Stomach (tissue), 8 donors: ENCODE measurements at regions not wholly inside any gene's neighbourhood (a gene's known extent, or its start where the extent isn't known, plus 50 kb on each side); places are given as distances from the start of the nearest gene placed in this dataset.

Experiments used
- DNase-seq, 2 donors: peaks; one replicate each; pipeline versions ENCODE4 v3.0.0 to v3.0.0-alpha.2; 2013 to 2019
- H3K27ac ChIP-seq, 5 donors: fragments of 200-600 bp in 4 of 5; sonication (generic) in 4 of 5; one replicate each; pipeline ENCODE4 v1.5.1; 2013 to 2019; ENCODE audit warnings: mild to moderate bottlenecking in 1 of 5, moderate library complexity in 1 of 5
- H3K27me3 ChIP-seq, 3 donors: fragments of 200-600 bp; sonication (generic); one replicate each; pipeline ENCODE4 v1.5.1; 2017 to 2019; ENCODE audit warnings: mixed run types in 1 of 3
- H3K36me3 ChIP-seq, 4 donors: fragments of 200-600 bp; sonication (generic); 1 replicate in 3 of 4; 2 replicates in 1 of 4; pipeline ENCODE4 v1.5.1; 2016 to 2019
- H3K4me1 ChIP-seq, 4 donors: fragments of 200-600 bp; sonication (generic); one replicate each; pipeline ENCODE4 v1.5.1; 2016 to 2019
- H3K4me3 ChIP-seq, 4 donors: fragments of 200-600 bp; sonication (generic) in 3 of 4; one replicate each; pipeline ENCODE4 v1.5.1; 2016 to 2019; ENCODE audit warnings: mild to moderate bottlenecking in 1 of 4
- H3K9me3 ChIP-seq, 4 donors: fragments of 200-600 bp; sonication (generic); one replicate each; pipeline ENCODE4 v1.5.1; 2016 to 2019
- EP300 ChIP-seq: sonication (generic); formaldehyde crosslinking; IDR thresholded peaks from one replicate; pipeline ENCODE4 v1.6.1; 2017; ENCODE audit warnings: antibody characterized with exemption
- POLR2A ChIP-seq, 4 donors: fragments of 450-650 bp; IDR thresholded peaks; one replicate each; pipeline ENCODE4 v1.6.1; 2016; ENCODE audit warnings: antibody characterized with exemption in 4 of 4, control low read depth in 2 of 4, mild to moderate bottlenecking in 1 of 4, moderate library complexity in 1 of 4
- POLR2AphosphoS5 ChIP-seq, 3 donors: sonication (generic); formaldehyde crosslinking; IDR thresholded peaks; one replicate each; pipeline ENCODE4 v1.6.1; 2016; ENCODE audit warnings: antibody characterized with exemption in 3 of 3
- WGBS, 5 donors: extraction: QIAGEN DNeasy Blood & Tissue Kit in 3 of 5; methylation state at CpG; one replicate each; pipeline versions ENCODE4 v1.1.5 to v1.1.7; 2013 to 2018; 5-methylcytosine and 5-hydroxymethylcytosine counted together
- intact Hi-C: fragments of 100-400 bp; cut with DNase I; formaldehyde crosslinking; loops from one replicate; pipeline ENCODE4 v1.15.1; 2023; ENCODE audit warnings: low total_unique reads
- TF ChIP-seq, protein P1 (sequence below), 7 experiments: fragments of 450-650 bp in 4 of 7; fragments of 200-600 bp in 3 of 7; sonication (generic) in 3 of 7; IDR thresholded peaks; one replicate each; pipeline ENCODE4 v1.5.1; 2016 to 2019; ENCODE audit warnings: antibody characterized with exemption in 7 of 7, control low read depth in 2 of 7, mild to moderate bottlenecking in 1 of 7
- donor health status: healthy with polysubstance abuse.
- donor health status: Bipolar disorder and iron deficiency.
- donor health status: healthy.

DNA sequence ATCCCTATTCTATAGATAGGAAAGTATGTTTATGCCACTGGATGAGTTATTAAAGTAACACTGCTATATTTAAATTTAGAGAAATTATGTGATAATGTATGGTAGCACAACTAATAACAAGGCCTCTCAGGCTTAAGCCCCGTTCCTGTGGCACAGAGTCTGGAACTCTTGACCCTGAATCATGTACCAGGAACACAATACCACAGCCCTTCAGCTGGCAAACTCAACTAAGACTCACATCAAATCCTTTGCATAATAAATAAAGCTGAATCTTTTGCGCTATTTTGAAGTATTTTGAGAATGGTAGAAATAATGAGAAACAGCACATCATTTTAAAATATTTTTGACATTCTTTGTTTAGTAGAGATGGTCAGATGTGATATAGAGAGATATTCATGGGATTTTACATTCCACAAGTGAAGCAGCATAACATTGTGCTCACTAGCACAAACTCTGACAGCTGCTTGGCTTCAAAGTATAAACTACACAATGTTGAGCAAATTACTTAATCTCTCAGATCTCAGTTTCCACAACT is 478.4 kb upstream of the FAM241A start:
- WGBS, 5 donors: 62 to 75% (median 73%) methylated on average over 2 of the region's 2 CpGs
- H3K4me1 ChIP-seq: no peaks in the 10 kb centered on the region
- TF ChIP-seq POLR2AphosphoS5 (IDR thresholded peaks at IDR 0.05): no peak
- TF ChIP-seq EP300: no peak
- TF ChIP-seq POLR2A (IDR thresholded peaks at IDR 0.05): no peak
- TF ChIP-seq, protein P1, sequence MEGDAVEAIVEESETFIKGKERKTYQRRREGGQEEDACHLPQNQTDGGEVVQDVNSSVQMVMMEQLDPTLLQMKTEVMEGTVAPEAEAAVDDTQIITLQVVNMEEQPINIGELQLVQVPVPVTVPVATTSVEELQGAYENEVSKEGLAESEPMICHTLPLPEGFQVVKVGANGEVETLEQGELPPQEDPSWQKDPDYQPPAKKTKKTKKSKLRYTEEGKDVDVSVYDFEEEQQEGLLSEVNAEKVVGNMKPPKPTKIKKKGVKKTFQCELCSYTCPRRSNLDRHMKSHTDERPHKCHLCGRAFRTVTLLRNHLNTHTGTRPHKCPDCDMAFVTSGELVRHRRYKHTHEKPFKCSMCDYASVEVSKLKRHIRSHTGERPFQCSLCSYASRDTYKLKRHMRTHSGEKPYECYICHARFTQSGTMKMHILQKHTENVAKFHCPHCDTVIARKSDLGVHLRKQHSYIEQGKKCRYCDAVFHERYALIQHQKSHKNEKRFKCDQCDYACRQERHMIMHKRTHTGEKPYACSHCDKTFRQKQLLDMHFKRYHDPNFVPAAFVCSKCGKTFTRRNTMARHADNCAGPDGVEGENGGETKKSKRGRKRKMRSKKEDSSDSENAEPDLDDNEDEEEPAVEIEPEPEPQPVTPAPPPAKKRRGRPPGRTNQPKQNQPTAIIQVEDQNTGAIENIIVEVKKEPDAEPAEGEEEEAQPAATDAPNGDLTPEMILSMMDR (IDR thresholded peaks at IDR 0.05): no peak
- H3K4me3 ChIP-seq: no peak overlapping the region
- no peak overlapping the region for H3K27ac ChIP-seq
- intact Hi-C loops: no loop called here
- no peaks in the 10 kb centered on the region for H3K36me3 ChIP-seq
- no peak for DNase-seq
- no peaks in the 10 kb centered on the region for H3K9me3 ChIP-seq
- no peaks in the 10 kb centered on the region for H3K27me3 ChIP-seq

DNA sequence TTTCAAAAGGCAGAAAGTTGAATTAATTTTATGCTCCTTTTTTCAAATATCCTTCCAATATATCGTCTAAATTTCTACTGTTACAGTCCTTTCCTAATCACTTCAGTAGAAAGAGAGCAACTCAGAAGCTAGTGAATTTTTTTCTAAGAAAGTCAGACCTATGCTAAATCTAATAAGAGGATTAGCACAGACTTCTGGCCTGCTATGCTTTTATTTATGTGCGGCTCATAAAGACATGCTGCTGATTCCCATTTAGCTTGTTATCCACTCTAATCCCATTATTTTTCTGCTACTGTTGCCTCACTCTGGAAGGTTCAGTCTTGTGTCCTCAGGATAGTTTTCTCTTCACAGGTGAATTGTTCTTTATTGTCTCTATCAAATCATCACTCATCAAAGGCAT is 473.5 kb upstream of the FAM241A start:
- DNase-seq: no peak
- Histone ChIP-seq H3K36me3 (no peaks in the 10 kb centered on the region), H3K27ac (no peak overlapping the region), H3K27me3 (no peaks in the 10 kb centered on the region), H3K4me3 (no peak overlapping the region), H3K4me1 (no peaks in the 10 kb centered on the region), H3K9me3 (no peaks in the 10 kb centered on the region)
- intact Hi-C loops: no loop called here
- 39 to 70% (median 68%) methylated on average over 2 of the region's 2 CpGs for WGBS, 5 donors
- TF ChIP-seq POLR2AphosphoS5 (IDR thresholded peaks at IDR 0.05): no peak
- TF ChIP-seq, protein P1 (IDR thresholded peaks at IDR 0.05): no peak
- TF ChIP-seq EP300: no peak
- no peak for TF ChIP-seq POLR2A (IDR thresholded peaks at IDR 0.05)

DNA sequence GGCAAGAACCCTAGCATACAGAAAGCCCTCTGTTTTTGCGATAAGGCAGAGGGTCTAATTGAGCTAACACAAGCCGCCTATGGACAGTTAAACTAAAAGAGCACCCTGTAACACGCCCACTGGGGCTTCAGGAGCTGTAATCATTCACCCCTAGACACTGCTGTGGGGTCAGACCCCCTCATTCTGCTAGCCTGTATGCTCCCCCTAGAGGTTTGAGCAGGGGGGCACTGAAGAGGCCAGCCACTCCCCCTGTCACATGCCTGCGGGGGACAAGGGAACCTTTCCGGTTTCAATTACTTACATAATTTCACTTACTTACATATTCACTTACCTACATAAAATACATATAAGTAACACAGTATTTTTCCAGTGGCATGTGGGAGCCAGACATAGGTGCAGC is 469.5 kb upstream of the FAM241A start:
- Histone ChIP-seq H3K27ac (no peak overlapping the region), H3K4me3 (no peak overlapping the region), H3K27me3 (no peaks in the 10 kb centered on the region), H3K4me1 (no peaks in the 10 kb centered on the region), H3K36me3 (no peaks in the 10 kb centered on the region), H3K9me3 (no peaks in the 10 kb centered on the region)
- intact Hi-C loops: no loop called here
- 86 to 94% (median 88%) methylated on average over 5 of the region's 5 CpGs for WGBS, 5 donors
- TF ChIP-seq POLR2AphosphoS5 (IDR thresholded peaks at IDR 0.05): no peak
- TF ChIP-seq POLR2A (IDR thresholded peaks at IDR 0.05): no peak
- no peak for TF ChIP-seq EP300
- TF ChIP-seq, protein P1 (IDR thresholded peaks at IDR 0.05): no peak
- no peak for DNase-seq

DNA sequence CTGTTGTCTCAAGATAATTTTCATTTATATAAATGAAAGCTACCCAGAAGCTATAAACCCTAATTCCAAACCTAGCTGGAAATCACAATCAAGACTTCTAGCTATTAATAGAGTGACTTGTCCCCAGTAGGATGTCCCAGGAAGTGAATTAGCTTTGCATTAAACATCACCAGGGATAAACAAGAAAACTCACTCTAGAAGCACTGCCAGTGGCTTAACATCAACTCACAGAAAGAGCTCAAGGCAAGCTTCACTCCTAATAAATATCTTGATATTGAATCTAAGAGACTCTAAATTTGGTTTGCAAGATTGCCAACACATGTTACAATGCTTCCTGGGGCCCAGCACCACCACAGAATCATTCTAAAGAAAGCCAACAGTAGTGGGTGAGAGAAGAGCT is 468.7 kb upstream of the FAM241A start:
- Histone ChIP-seq H3K4me3 (no peak overlapping the region), H3K27me3 (no peaks in the 10 kb centered on the region), H3K36me3 (no peaks in the 10 kb centered on the region), H3K9me3 (no peaks in the 10 kb centered on the region), H3K27ac (no peak overlapping the region), H3K4me1 (no peaks in the 10 kb centered on the region)
- DNase-seq: no peak
- TF ChIP-seq, protein P1 (IDR thresholded peaks at IDR 0.05): no peak
- TF ChIP-seq POLR2AphosphoS5 (IDR thresholded peaks at IDR 0.05) (no peak), EP300 (no peak), POLR2A (IDR thresholded peaks at IDR 0.05) (no peak)
- intact Hi-C loops: no loop called here
